GM10266 (cell line): ENCODE measurements at regions not wholly inside any gene's neighbourhood (a gene's known extent, or its start where the extent isn't known, plus 50 kb on each side); places are given as distances from the start of the nearest gene placed in this dataset.

Experiments
- DNase-seq: peaks from one replicate; pipeline ENCODE4 v3.0.0; 2012; ENCODE audit errors: extremely low spot score
- CTCF ChIP-seq: IDR thresholded peaks from 2 replicates; pipeline ENCODE4 v1.5.1; 2012; ENCODE audit warnings: mild to moderate bottlenecking, low read depth; ENCODE audit not compliant: control insufficient read depth, insufficient read depth; ENCODE audit errors: missing control alignments

GRCh38 chr6:156413154-156413553 is 364.0 kb upstream of the ARID1B start:
- no peak for TF ChIP-seq CTCF
- DNase-seq: no peak

GRCh38 chr6:156410649-156411048 is 366.5 kb upstream of the ARID1B start:
- no peak for TF ChIP-seq CTCF
- no peak for DNase-seq

- DNase-seq: no peak
- no peak for TF ChIP-seq CTCF
These were observed 368.5 kb upstream of the ARID1B start for GRCh38 chr6:156408655-156409054.

GRCh38 chr6:156407334-156407733 is 369.8 kb upstream of the ARID1B start:
- no peak for TF ChIP-seq CTCF
- DNase-seq: no peak

- DNase-seq: no peak
- no peak for TF ChIP-seq CTCF
These were observed 370.5 kb upstream of the ARID1B start for GRCh38 chr6:156406688-156407087.

GRCh38 chr6:156406099-156406498 is 371.1 kb upstream of the ARID1B start:
- no peak for DNase-seq
- no peak for TF ChIP-seq CTCF

- no peak for DNase-seq
- no peak for TF ChIP-seq CTCF
These were observed 374.6 kb upstream of the ARID1B start for GRCh38 chr6:156402628-156403027.
